Spleen (tissue), 11 donors: ENCODE measurements at regions not wholly inside any gene's neighbourhood (a gene's known extent, or its start where the extent isn't known, plus 50 kb on each side); places are given as distances from the start of the nearest gene placed in this dataset.

Source experiments
- DNase-seq: peaks from one replicate; pipeline ENCODE4 v3.0.0-alpha.2; 2020
- H3K27ac ChIP-seq, 8 donors: fragments of 200-600 bp; sonication (generic) in 7 of 8; 1 replicate in 4 of 8; 2 replicates in 4 of 8; pipeline versions ENCODE4 v1.5.0 to v1.8.0; 2016 to 2021; ENCODE audit warnings: inconsistent platforms in 4 of 8, mild to moderate bottlenecking in 4 of 8, moderate library complexity in 1 of 8
- H3K27me3 ChIP-seq, 7 donors: fragments of 200-600 bp; sonication (generic) in 6 of 7; replicated peaks in 1 of 7; 1 replicate in 4 of 7; 2 replicates in 3 of 7; pipeline versions ENCODE4 v1.5.0 to v1.8.0; 2016 to 2021; ENCODE audit warnings: inconsistent platforms in 3 of 7, mild to moderate bottlenecking in 1 of 7
- H3K36me3 ChIP-seq, 6 donors: fragments of 200-600 bp; sonication (generic) in 5 of 6; 1 replicate in 4 of 6; 2 replicates in 2 of 6; pipeline versions ENCODE4 v1.5.0 to v1.8.0; 2016 to 2021; ENCODE audit warnings: inconsistent platforms in 2 of 6
- H3K4me1 ChIP-seq, 6 donors: fragments of 200-600 bp; sonication (generic) in 5 of 6; 1 replicate in 3 of 6; 2 replicates in 3 of 6; pipeline versions ENCODE4 v1.5.0 to v1.8.0; 2016 to 2021; ENCODE audit warnings: inconsistent platforms in 3 of 6
- H3K4me3 ChIP-seq, 8 donors: fragments of 200-600 bp; sonication (generic) in 7 of 8; 1 replicate in 4 of 8; 2 replicates in 4 of 8; pipeline versions ENCODE4 v1.5.0 to v1.8.0; 2016 to 2021; ENCODE audit warnings: inconsistent platforms in 4 of 8, mild to moderate bottlenecking in 4 of 8, moderate library complexity in 2 of 8
- H3K9me3 ChIP-seq, 8 donors: fragments of 200-600 bp; sonication (generic) in 7 of 8; 1 replicate in 4 of 8; 2 replicates in 4 of 8; pipeline versions ENCODE4 v1.5.0 to v1.8.0; 2016 to 2021; ENCODE audit warnings: inconsistent platforms in 4 of 8
- CTCF ChIP-seq, 11 experiments: fragments of 200-600 bp in 7 of 11; fragments of 450-650 bp in 4 of 11; sonication (generic) in 4 of 11; IDR thresholded peaks in 8 of 11; conservative IDR thresholded peaks in 3 of 11; 1 replicate in 7 of 11; 2 replicates in 4 of 11; pipeline versions ENCODE4 v1.4.0 to v1.8.0; 2016 to 2021; ENCODE audit warnings: antibody characterized with exemption in 11 of 11, inconsistent platforms in 4 of 11, mild to moderate bottlenecking in 1 of 11
- POLR2A ChIP-seq, 3 donors: fragments of 450-650 bp; IDR thresholded peaks; one replicate each; pipeline ENCODE4 v1.5.1; 2017; ENCODE audit warnings: antibody characterized with exemption in 3 of 3, mild to moderate bottlenecking in 1 of 3
- POLR2AphosphoS5 ChIP-seq, 3 donors: sonication (generic); formaldehyde crosslinking; IDR thresholded peaks; one replicate each; pipeline ENCODE4 v1.5.1; 2017; ENCODE audit warnings: antibody characterized with exemption in 3 of 3
- WGBS, 5 donors: extraction: QIAGEN DNeasy Blood & Tissue Kit in 3 of 5; methylation state at CpG; one replicate each; pipeline versions ENCODE4 v1.1.5 to v1.1.7; 2013 to 2018; 5-methylcytosine and 5-hydroxymethylcytosine counted together
- intact Hi-C: fragments of 100-400 bp; cut with DNase I; formaldehyde crosslinking; loops from one replicate; pipeline ENCODE4 v1.15.0; 2023; ENCODE audit warnings: low total_unique reads
- donor health status: healthy with polysubstance abuse.
- donor health status: DM: no; HTN: no; CAD: no; lungs with moderate emphysema.
- donor health status: DM: no; HTN: no; CAD: no.
- donor health status: Bipolar disorder and iron deficiency.
- donor health status: healthy.
- donor health status: DM: no; HTN: no; CAD: no.
- donor health status: DM: yes; HTN: yes; CAD: no.

GRCh38 chr5:100456615-100457014 is 78.6 kb upstream of the FAM174A start:
- TF ChIP-seq POLR2A (IDR thresholded peaks at IDR 0.05) = no peak
- TF ChIP-seq POLR2AphosphoS5 (IDR thresholded peaks at IDR 0.05) = no peak
- no peak for TF ChIP-seq CTCF (IDR thresholded peaks at IDR 0.05 in 8 of 11, conservative IDR thresholded peaks at IDR 0.05 in 3 of 11)
- Histone ChIP-seq H3K4me3 (no peak overlapping the region), H3K4me1 (peaks cover 0 to 3% (median 0%) of the 10 kb centered on the region in 6 donors), H3K36me3 (no peaks in the 10 kb centered on the region), H3K27me3 (no peaks in the 10 kb centered on the region), H3K9me3 (no peaks in the 10 kb centered on the region), H3K27ac (no peak overlapping the region)
- intact Hi-C loops = no loop called here
- DNase-seq = no peak

- Histone ChIP-seq H3K36me3 (no peaks in the 10 kb centered on the region), H3K27ac (no peak overlapping the region), H3K4me3 (no peak overlapping the region), H3K4me1 (peaks cover 0 to 3% (median 0%) of the 10 kb centered on the region in 6 donors), H3K27me3 (no peaks in the 10 kb centered on the region), H3K9me3 (peaks cover 0 to 4% (median 0%) of the 10 kb centered on the region in 8 donors)
- no peak for TF ChIP-seq POLR2AphosphoS5 (IDR thresholded peaks at IDR 0.05)
- TF ChIP-seq POLR2A (IDR thresholded peaks at IDR 0.05) = no peak
- no peak for TF ChIP-seq CTCF (IDR thresholded peaks at IDR 0.05 in 8 of 11, conservative IDR thresholded peaks at IDR 0.05 in 3 of 11)
- DNase-seq = no peak
- intact Hi-C loops = no loop called here
These were observed 83.0 kb upstream of the FAM174A start for GRCh38 chr5:100452126-100452525.

GRCh38 chr5:100448111-100448528 is 87.1 kb upstream of the FAM174A start:
- no peak overlapping the region for H3K4me3 ChIP-seq
- no peaks in the 10 kb centered on the region for H3K4me1 ChIP-seq
- no peak overlapping the region for H3K27ac ChIP-seq
- intact Hi-C loops = no loop called here
- DNase-seq = no peak
- TF ChIP-seq POLR2AphosphoS5 (IDR thresholded peaks at IDR 0.05) = no peak
- no peak for TF ChIP-seq POLR2A (IDR thresholded peaks at IDR 0.05)
- no peaks in the 10 kb centered on the region for H3K36me3 ChIP-seq
- WGBS, 5 donors = 68 to 86% (median 76%) methylated on average over 3 of the region's 3 CpGs
- H3K9me3 ChIP-seq = peaks cover 0 to 4% (median 0%) of the 10 kb centered on the region in 8 donors
- H3K27me3 ChIP-seq = no peaks in the 10 kb centered on the region

- intact Hi-C loops = no loop called here
- no peak for DNase-seq
- WGBS, 5 donors = 76 to 89% (median 79%) methylated on average over 2 of the region's 2 CpGs
- TF ChIP-seq POLR2A (IDR thresholded peaks at IDR 0.05) (no peak), CTCF (IDR thresholded peaks at IDR 0.05 in 8 of 11, conservative IDR thresholded peaks at IDR 0.05 in 3 of 11) (no peak), POLR2AphosphoS5 (IDR thresholded peaks at IDR 0.05) (no peak)
- Histone ChIP-seq H3K4me1 (no peaks in the 10 kb centered on the region), H3K9me3 (peaks cover 0 to 4% (median 0%) of the 10 kb centered on the region in 8 donors), H3K27me3 (no peaks in the 10 kb centered on the region), H3K4me3 (no peak overlapping the region), H3K36me3 (no peaks in the 10 kb centered on the region), H3K27ac (no peak overlapping the region)
These were observed 88.2 kb upstream of the FAM174A start for GRCh38 chr5:100446879-100447430.

- Histone ChIP-seq H3K27ac (no peak overlapping the region), H3K4me3 (no peak overlapping the region), H3K36me3 (no peaks in the 10 kb centered on the region), H3K4me1 (no peaks in the 10 kb centered on the region), H3K9me3 (no peaks in the 10 kb centered on the region), H3K27me3 (no peaks in the 10 kb centered on the region)
- no peak for DNase-seq
- TF ChIP-seq POLR2A (IDR thresholded peaks at IDR 0.05) (no peak), CTCF (IDR thresholded peaks at IDR 0.05 in 8 of 11, conservative IDR thresholded peaks at IDR 0.05 in 3 of 11) (no peak), POLR2AphosphoS5 (IDR thresholded peaks at IDR 0.05) (no peak)
- intact Hi-C loops = no loop called here
- 84 to 89% (median 88%) methylated on average over 3 of the region's 3 CpGs for WGBS, 5 donors
These were observed 90.2 kb upstream of the FAM174A start for GRCh38 chr5:100444961-100445360.
